HL-60/S4 (cell line): ENCODE measurements at regions not wholly inside any gene's neighbourhood (a gene's known extent, or its start where the extent isn't known, plus 50 kb on each side); places are given as distances from the start of the nearest gene placed in this dataset.
"Not testable (repeated sequence)": the region's sequence is repeated elsewhere in the genome, so short reads cannot be mapped to it uniquely, and the experiment has no call there.

Experiments
- in situ Hi-C: fragments of 300-500 bp; cut with MboI; formaldehyde crosslinking; loops from 2 replicates; pipeline ENCODE4 v1.14.3; 2022; ENCODE audit warnings: low sequenced_read_pairs

GRCh38 chr4:188650516-188650915 is 511.3 kb downstream of the TRIML1 start:
- in situ Hi-C loops = no loop called here

- in situ Hi-C loops = no loop called here
These were observed 518.1 kb downstream of the TRIML1 start for GRCh38 chr4:188657365-188657764.

- in situ Hi-C loops = no loop called here
These were observed 519.8 kb downstream of the TRIML1 start for GRCh38 chr4:188658958-188659522.

- in situ Hi-C loops = no loop called here
These were observed 521.6 kb downstream of the TRIML1 start for GRCh38 chr4:188660796-188661195.

GRCh38 chr4:188661502-188661901 is 522.3 kb downstream of the TRIML1 start:
- in situ Hi-C loops = no loop called here

- in situ Hi-C loops = no loop called here
These were observed 524.1 kb downstream of the TRIML1 start for GRCh38 chr4:188663369-188663768.

- in situ Hi-C loops = no loop called here
These were observed 526.5 kb downstream of the TRIML1 start for GRCh38 chr4:188665491-188666457.

GRCh38 chr4:188678691-188679090 is 539.5 kb downstream of the TRIML1 start:
- in situ Hi-C loops = not testable (repeated sequence)

GRCh38 chr4:188680004-188680666 is 540.9 kb downstream of the TRIML1 start:
- in situ Hi-C loops = no loop called here

GRCh38 chr4:188680667-188681063 is 541.4 kb downstream of the TRIML1 start:
- in situ Hi-C loops = no loop called here

- in situ Hi-C loops = no loop called here
These were observed 543.1 kb downstream of the TRIML1 start for GRCh38 chr4:188682321-188682720.

- in situ Hi-C loops = no loop called here
These were observed 544.3 kb downstream of the TRIML1 start for GRCh38 chr4:188683571-188683970.

- in situ Hi-C loops = no loop called here
These were observed 549.7 kb downstream of the TRIML1 start for GRCh38 chr4:188688956-188689355.

- in situ Hi-C loops = no loop called here
These were observed 552.6 kb downstream of the TRIML1 start for GRCh38 chr4:188691811-188692210.

- in situ Hi-C loops = no loop called here
These were observed 556.0 kb downstream of the TRIML1 start for GRCh38 chr4:188695261-188695660.

- in situ Hi-C loops = no loop called here
These were observed 558.0 kb downstream of the TRIML1 start for GRCh38 chr4:188697243-188697642.

- in situ Hi-C loops = no loop called here
These were observed 562.7 kb downstream of the TRIML1 start for GRCh38 chr4:188701952-188702351.

- in situ Hi-C loops = no loop called here
These were observed 565.0 kb downstream of the TRIML1 start for GRCh38 chr4:188704288-188704687.

- in situ Hi-C loops = no loop called here
These were observed 567.8 kb downstream of the TRIML1 start for GRCh38 chr4:188707036-188707435.

GRCh38 chr4:188714501-188714900 is 575.3 kb downstream of the TRIML1 start:
- in situ Hi-C loops = no loop called here

GRCh38 chr4:188714907-188715306 is 575.7 kb downstream of the TRIML1 start:
- in situ Hi-C loops = no loop called here

GRCh38 chr4:188717661-188718060 is 578.4 kb downstream of the TRIML1 start:
- in situ Hi-C loops = no loop called here
